CD14-positive monocyte (primary cell): ENCODE measurements at regions not wholly inside any gene's neighbourhood (a gene's known extent, or its start where the extent isn't known, plus 50 kb on each side); places are given as distances from the start of the nearest gene placed in this dataset.
"Not testable (repeated sequence)": the region's sequence is repeated elsewhere in the genome, so short reads cannot be mapped to it uniquely, and the experiment has no call there.

Experiments
- DNase-seq, 3 donors: peaks; one replicate each; pipeline ENCODE4 v3.0.0-alpha.2; 2011 to 2022
- H2AFZ ChIP-seq: 2 replicates; pipeline ENCODE4 v1.6.0; 2012; ENCODE audit warnings: mild to moderate bottlenecking, low read depth, low read length, inconsistent platforms; ENCODE audit not compliant: insufficient read depth, poor library complexity, severe bottlenecking
- H3K27ac ChIP-seq, 2 donors: 1 replicate in 1 of 2; 2 replicates in 1 of 2; pipeline ENCODE4 v1.5.1; 2012 to 2013; ENCODE audit warnings: low read length in 2 of 2, control low read depth in 1 of 2, inconsistent platforms in 1 of 2, low read depth in 1 of 2, mild to moderate bottlenecking in 1 of 2
- H3K27me3 ChIP-seq, 2 donors: one replicate each; pipeline versions ENCODE4 v1.6.0 to v1.6.1; 2011 to 2013; ENCODE audit warnings: low read length in 2 of 2; ENCODE audit not compliant: control insufficient read depth in 2 of 2, insufficient read depth in 2 of 2
- H3K36me3 ChIP-seq, 2 donors: replicated peaks in 1 of 2; 1 replicate in 1 of 2; 2 replicates in 1 of 2; pipeline versions ENCODE4 v1.5.1 to v1.6.1; 2012 to 2013; ENCODE audit warnings: low read length in 2 of 2, control low read depth in 1 of 2, inconsistent platforms in 1 of 2, mild to moderate bottlenecking in 1 of 2; ENCODE audit not compliant: insufficient read depth in 2 of 2, control insufficient read depth in 1 of 2
- H3K4me1 ChIP-seq, 2 donors: 1 replicate in 1 of 2; 2 replicates in 1 of 2; pipeline versions ENCODE4 v1.5.1 to v1.6.1; 2012 to 2013; ENCODE audit warnings: low read length in 2 of 2, control low read depth in 1 of 2, inconsistent platforms in 1 of 2, mild to moderate bottlenecking in 1 of 2, moderate library complexity in 1 of 2; ENCODE audit not compliant: insufficient read depth in 2 of 2, control insufficient read depth in 1 of 2
- H3K4me2 ChIP-seq: replicated peaks from 2 replicates; pipeline ENCODE3; 2012; ENCODE audit warnings: low read length, moderate library complexity, mild to moderate bottlenecking; ENCODE audit not compliant: poor library complexity, severe bottlenecking; ENCODE audit errors: extremely low read depth
- H3K4me3 ChIP-seq, 3 experiments: fragments of 200-600 bp in 1 of 3; sonication (generic) in 1 of 3; replicated peaks in 1 of 3; 1 replicate in 2 of 3; 2 replicates in 1 of 3; pipeline ENCODE4 v1.5.1; 2011 to 2013; ENCODE audit warnings: low read length in 3 of 3, mild to moderate bottlenecking in 3 of 3, control low read depth in 2 of 3, low read depth in 2 of 3, inconsistent platforms in 1 of 3, moderate library complexity in 1 of 3
- H3K79me2 ChIP-seq: 2 replicates; pipeline ENCODE4 v1.6.0; 2012; ENCODE audit warnings: mild to moderate bottlenecking, control low read depth, inconsistent platforms, low read length, moderate library complexity; ENCODE audit not compliant: insufficient read depth
- H3K9ac ChIP-seq: 2 replicates; pipeline ENCODE4 v1.6.0; 2017; ENCODE audit warnings: low read length, mild to moderate bottlenecking; ENCODE audit not compliant: insufficient read depth, poor library complexity, severe bottlenecking
- H3K9me3 ChIP-seq, 2 donors: replicated peaks in 1 of 2; 1 replicate in 1 of 2; 2 replicates in 1 of 2; pipeline versions ENCODE4 v1.5.1 to v1.6.1; 2012 to 2013; ENCODE audit warnings: low read length in 2 of 2, control low read depth in 1 of 2; ENCODE audit not compliant: control insufficient read depth in 1 of 2, insufficient read depth in 1 of 2
- H4K20me1 ChIP-seq: 2 replicates; pipeline ENCODE4 v1.6.0; 2012; ENCODE audit warnings: mild to moderate bottlenecking, low read length, control low read depth, moderate library complexity; ENCODE audit not compliant: insufficient read depth
- H3K27ac Mint-ChIP-seq, 7 donors: one replicate each; pipeline ENCODE4 v1.8.0; 2020; ENCODE audit warnings: mild to moderate bottlenecking in 7 of 7, mixed read lengths in 7 of 7, moderate library complexity in 6 of 7, inconsistent platforms in 2 of 7
- H3K27me3 Mint-ChIP-seq, 3 donors: one replicate each; pipeline ENCODE4 v1.8.0; 2021 to 2022; ENCODE audit warnings: low read depth in 3 of 3, mild to moderate bottlenecking in 3 of 3, mixed read lengths in 3 of 3, moderate library complexity in 3 of 3, inconsistent platforms in 1 of 3
- H3K36me3 Mint-ChIP-seq, 2 donors: one replicate each; pipeline ENCODE4 v1.8.0; 2020; ENCODE audit warnings: mixed read lengths in 2 of 2, inconsistent platforms in 1 of 2, mild to moderate bottlenecking in 1 of 2
- H3K4me1 Mint-ChIP-seq: one replicate; pipeline ENCODE4 v1.8.0; 2020; ENCODE audit warnings: mild to moderate bottlenecking, mixed read lengths
- H3K4me3 Mint-ChIP-seq, 2 donors: one replicate each; pipeline ENCODE4 v1.8.0; 2020; ENCODE audit warnings: mild to moderate bottlenecking in 2 of 2, mixed read lengths in 2 of 2, moderate library complexity in 1 of 2
- H3K9me3 Mint-ChIP-seq, 7 donors: one replicate each; pipeline ENCODE4 v1.8.0; 2020 to 2022; ENCODE audit warnings: mixed read lengths in 7 of 7, mild to moderate bottlenecking in 6 of 7, moderate library complexity in 6 of 7, inconsistent platforms in 2 of 7
- CTCF ChIP-seq: fragments of 200-600 bp; IDR thresholded peaks from one replicate; pipeline ENCODE4 v1.8.0; 2022; ENCODE audit warnings: antibody characterized with exemption, mild to moderate bottlenecking
- WGBS: methylation state at CpG from one replicate; pipeline ENCODE4 v1.1.5; 2013; ENCODE audit warnings: missing lambda C conversion rate; ENCODE audit not compliant: insufficient coverage; 5-methylcytosine and 5-hydroxymethylcytosine counted together
- intact Hi-C, 2 donors: fragments of 100-400 bp; cut with micrococcal nuclease; formaldehyde crosslinking; loops; one replicate each; pipeline versions ENCODE4 v1.15.0 to v1.15.1; 2023

GRCh38 chr10:63843107-63843506 lies 321.9 kb downstream of the REEP3 start:
- Histone ChIP-seq H3K9me3 (peaks cover 0 to 3% of the 10 kb centered on the region in 2 donors), H3K36me3 (no peaks in the 10 kb centered on the region), H2AFZ (no peak overlapping the region), H3K27ac (no peak overlapping the region), H3K9ac (no peak overlapping the region), H3K79me2 (no peaks in the 10 kb centered on the region), H3K4me1 (no peaks in the 10 kb centered on the region), H3K27me3 (no peaks in the 10 kb centered on the region), H3K4me2 (no peak overlapping the region), H4K20me1 (no peaks in the 10 kb centered on the region), H3K4me3 (no peak overlapping the region)
- no peak for TF ChIP-seq CTCF
- Mint-ChIP-seq H3K36me3 (no peaks in the 10 kb centered on the region), H3K27me3 (peaks cover 0 to 3% (median 0%) of the 10 kb centered on the region in 3 donors), H3K4me3 (no peak overlapping the region), H3K9me3 (peaks cover 0 to 10% (median 4%) of the 10 kb centered on the region in 7 donors), H3K4me1 (no peaks in the 10 kb centered on the region), H3K27ac (no peak overlapping the region)
- WGBS, result 92% methylated on average over 2 of the region's 2 CpGs
- no peak for DNase-seq
- intact Hi-C loops, result no loop called here

GRCh38 chr10:63848871-63849270 lies 327.7 kb downstream of the REEP3 start:
- 97% methylated on average over 3 of the region's 3 CpGs for WGBS

More at GRCh38 chr10:63848871-63849270, 327.7 kb downstream of the REEP3 start:
- H3K9me3 ChIP-seq, H3K27me3 Mint-ChIP-seq, H3K4me3 Mint-ChIP-seq, H3K4me2 ChIP-seq, H3K4me1 Mint-ChIP-seq, H3K27ac ChIP-seq, H3K27me3 ChIP-seq, H3K79me2 ChIP-seq, DNase-seq, H3K9ac ChIP-seq, H3K4me3 ChIP-seq, H3K36me3 ChIP-seq, H2AFZ ChIP-seq, H3K36me3 Mint-ChIP-seq, H4K20me1 ChIP-seq, intact Hi-C loops, H3K4me1 ChIP-seq, H3K27ac Mint-ChIP-seq: not testable (repeated sequence)
- peaks cover 0 to 17% (median 4%) of the 10 kb centered on the region in 7 donors for H3K9me3 Mint-ChIP-seq
